CD14-positive monocyte (primary cell): ENCODE measurements at regions not wholly inside any gene's neighbourhood (a gene's known extent, or its start where the extent isn't known, plus 50 kb on each side); places are given as distances from the start of the nearest gene placed in this dataset.

Source experiments
- DNase-seq, 3 donors: peaks; one replicate each; pipeline ENCODE4 v3.0.0-alpha.2; 2011 to 2022
- H2AFZ ChIP-seq: 2 replicates; pipeline ENCODE4 v1.6.0; 2012; ENCODE audit warnings: mild to moderate bottlenecking, low read depth, low read length, inconsistent platforms; ENCODE audit not compliant: insufficient read depth, poor library complexity, severe bottlenecking
- H3K27ac ChIP-seq, 2 donors: 1 replicate in 1 of 2; 2 replicates in 1 of 2; pipeline ENCODE4 v1.5.1; 2012 to 2013; ENCODE audit warnings: low read length in 2 of 2, control low read depth in 1 of 2, inconsistent platforms in 1 of 2, low read depth in 1 of 2, mild to moderate bottlenecking in 1 of 2
- H3K27me3 ChIP-seq, 2 donors: one replicate each; pipeline versions ENCODE4 v1.6.0 to v1.6.1; 2011 to 2013; ENCODE audit warnings: low read length in 2 of 2; ENCODE audit not compliant: control insufficient read depth in 2 of 2, insufficient read depth in 2 of 2
- H3K36me3 ChIP-seq, 2 donors: replicated peaks in 1 of 2; 1 replicate in 1 of 2; 2 replicates in 1 of 2; pipeline versions ENCODE4 v1.5.1 to v1.6.1; 2012 to 2013; ENCODE audit warnings: low read length in 2 of 2, control low read depth in 1 of 2, inconsistent platforms in 1 of 2, mild to moderate bottlenecking in 1 of 2; ENCODE audit not compliant: insufficient read depth in 2 of 2, control insufficient read depth in 1 of 2
- H3K4me1 ChIP-seq, 2 donors: 1 replicate in 1 of 2; 2 replicates in 1 of 2; pipeline versions ENCODE4 v1.5.1 to v1.6.1; 2012 to 2013; ENCODE audit warnings: low read length in 2 of 2, control low read depth in 1 of 2, inconsistent platforms in 1 of 2, mild to moderate bottlenecking in 1 of 2, moderate library complexity in 1 of 2; ENCODE audit not compliant: insufficient read depth in 2 of 2, control insufficient read depth in 1 of 2
- H3K4me2 ChIP-seq: replicated peaks from 2 replicates; pipeline ENCODE3; 2012; ENCODE audit warnings: low read length, moderate library complexity, mild to moderate bottlenecking; ENCODE audit not compliant: poor library complexity, severe bottlenecking; ENCODE audit errors: extremely low read depth
- H3K4me3 ChIP-seq, 3 experiments: fragments of 200-600 bp in 1 of 3; sonication (generic) in 1 of 3; replicated peaks in 1 of 3; 1 replicate in 2 of 3; 2 replicates in 1 of 3; pipeline ENCODE4 v1.5.1; 2011 to 2013; ENCODE audit warnings: low read length in 3 of 3, mild to moderate bottlenecking in 3 of 3, control low read depth in 2 of 3, low read depth in 2 of 3, inconsistent platforms in 1 of 3, moderate library complexity in 1 of 3
- H3K79me2 ChIP-seq: 2 replicates; pipeline ENCODE4 v1.6.0; 2012; ENCODE audit warnings: mild to moderate bottlenecking, control low read depth, inconsistent platforms, low read length, moderate library complexity; ENCODE audit not compliant: insufficient read depth
- H3K9ac ChIP-seq: 2 replicates; pipeline ENCODE4 v1.6.0; 2017; ENCODE audit warnings: low read length, mild to moderate bottlenecking; ENCODE audit not compliant: insufficient read depth, poor library complexity, severe bottlenecking
- H3K9me3 ChIP-seq, 2 donors: replicated peaks in 1 of 2; 1 replicate in 1 of 2; 2 replicates in 1 of 2; pipeline versions ENCODE4 v1.5.1 to v1.6.1; 2012 to 2013; ENCODE audit warnings: low read length in 2 of 2, control low read depth in 1 of 2; ENCODE audit not compliant: control insufficient read depth in 1 of 2, insufficient read depth in 1 of 2
- H4K20me1 ChIP-seq: 2 replicates; pipeline ENCODE4 v1.6.0; 2012; ENCODE audit warnings: mild to moderate bottlenecking, low read length, control low read depth, moderate library complexity; ENCODE audit not compliant: insufficient read depth
- H3K27ac Mint-ChIP-seq, 7 donors: one replicate each; pipeline ENCODE4 v1.8.0; 2020; ENCODE audit warnings: mild to moderate bottlenecking in 7 of 7, mixed read lengths in 7 of 7, moderate library complexity in 6 of 7, inconsistent platforms in 2 of 7
- H3K27me3 Mint-ChIP-seq, 3 donors: one replicate each; pipeline ENCODE4 v1.8.0; 2021 to 2022; ENCODE audit warnings: low read depth in 3 of 3, mild to moderate bottlenecking in 3 of 3, mixed read lengths in 3 of 3, moderate library complexity in 3 of 3, inconsistent platforms in 1 of 3
- H3K36me3 Mint-ChIP-seq, 2 donors: one replicate each; pipeline ENCODE4 v1.8.0; 2020; ENCODE audit warnings: mixed read lengths in 2 of 2, inconsistent platforms in 1 of 2, mild to moderate bottlenecking in 1 of 2
- H3K4me1 Mint-ChIP-seq: one replicate; pipeline ENCODE4 v1.8.0; 2020; ENCODE audit warnings: mild to moderate bottlenecking, mixed read lengths
- H3K4me3 Mint-ChIP-seq, 2 donors: one replicate each; pipeline ENCODE4 v1.8.0; 2020; ENCODE audit warnings: mild to moderate bottlenecking in 2 of 2, mixed read lengths in 2 of 2, moderate library complexity in 1 of 2
- H3K9me3 Mint-ChIP-seq, 7 donors: one replicate each; pipeline ENCODE4 v1.8.0; 2020 to 2022; ENCODE audit warnings: mixed read lengths in 7 of 7, mild to moderate bottlenecking in 6 of 7, moderate library complexity in 6 of 7, inconsistent platforms in 2 of 7
- WGBS: methylation state at CpG from one replicate; pipeline ENCODE4 v1.1.5; 2013; ENCODE audit warnings: missing lambda C conversion rate; ENCODE audit not compliant: insufficient coverage; 5-methylcytosine and 5-hydroxymethylcytosine counted together
- intact Hi-C, 2 donors: fragments of 100-400 bp; cut with micrococcal nuclease; formaldehyde crosslinking; loops; one replicate each; pipeline versions ENCODE4 v1.15.0 to v1.15.1; 2023
- TF ChIP-seq, protein P1 (sequence below): fragments of 200-600 bp; IDR thresholded peaks from one replicate; pipeline ENCODE4 v1.8.0; 2022; ENCODE audit warnings: antibody characterized with exemption, mild to moderate bottlenecking

DNA sequence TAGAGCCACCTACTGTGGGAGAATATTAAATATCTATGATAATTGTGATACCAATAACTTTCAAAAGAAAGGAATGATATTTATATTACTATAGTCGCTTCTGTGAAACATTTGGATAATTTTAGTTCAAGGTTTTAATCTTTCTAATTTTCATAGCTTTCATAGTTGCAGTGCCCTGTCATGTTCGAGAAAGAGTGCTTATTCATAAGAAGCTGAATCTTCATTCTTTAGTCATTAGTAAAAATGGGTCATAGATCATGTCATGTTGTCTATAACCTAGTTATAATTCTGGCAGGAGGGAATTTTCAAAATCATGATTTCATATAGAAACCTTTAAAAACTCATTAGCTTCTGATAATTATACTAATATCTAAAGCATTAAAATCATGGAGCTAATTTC is 685.6 kb downstream of the CETN3 start:
- Mint-ChIP-seq H3K4me1 (peaks cover 2% of the 10 kb centered on the region), H3K27ac (no peak overlapping the region), H3K27me3 (no peaks in the 10 kb centered on the region), H3K4me3 (no peak overlapping the region), H3K9me3 (no peaks in the 10 kb centered on the region), H3K36me3 (no peaks in the 10 kb centered on the region)
- no peak for DNase-seq
- Histone ChIP-seq H3K4me2 (no peak overlapping the region), H3K36me3 (no peaks in the 10 kb centered on the region), H3K4me1 (no peaks in the 10 kb centered on the region), H2AFZ (no peak overlapping the region), H3K27ac (no peak overlapping the region), H3K4me3 (no peak overlapping the region), H3K9ac (no peak overlapping the region), H3K9me3 (no peaks in the 10 kb centered on the region), H3K79me2 (no peaks in the 10 kb centered on the region), H3K27me3 (no peaks in the 10 kb centered on the region), H4K20me1 (no peaks in the 10 kb centered on the region)
- TF ChIP-seq, protein P1, sequence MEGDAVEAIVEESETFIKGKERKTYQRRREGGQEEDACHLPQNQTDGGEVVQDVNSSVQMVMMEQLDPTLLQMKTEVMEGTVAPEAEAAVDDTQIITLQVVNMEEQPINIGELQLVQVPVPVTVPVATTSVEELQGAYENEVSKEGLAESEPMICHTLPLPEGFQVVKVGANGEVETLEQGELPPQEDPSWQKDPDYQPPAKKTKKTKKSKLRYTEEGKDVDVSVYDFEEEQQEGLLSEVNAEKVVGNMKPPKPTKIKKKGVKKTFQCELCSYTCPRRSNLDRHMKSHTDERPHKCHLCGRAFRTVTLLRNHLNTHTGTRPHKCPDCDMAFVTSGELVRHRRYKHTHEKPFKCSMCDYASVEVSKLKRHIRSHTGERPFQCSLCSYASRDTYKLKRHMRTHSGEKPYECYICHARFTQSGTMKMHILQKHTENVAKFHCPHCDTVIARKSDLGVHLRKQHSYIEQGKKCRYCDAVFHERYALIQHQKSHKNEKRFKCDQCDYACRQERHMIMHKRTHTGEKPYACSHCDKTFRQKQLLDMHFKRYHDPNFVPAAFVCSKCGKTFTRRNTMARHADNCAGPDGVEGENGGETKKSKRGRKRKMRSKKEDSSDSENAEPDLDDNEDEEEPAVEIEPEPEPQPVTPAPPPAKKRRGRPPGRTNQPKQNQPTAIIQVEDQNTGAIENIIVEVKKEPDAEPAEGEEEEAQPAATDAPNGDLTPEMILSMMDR, result no peak
- intact Hi-C loops, result no loop called here
- WGBS, result no CpG with 5 or more reads among the region's 2 CpGs

DNA sequence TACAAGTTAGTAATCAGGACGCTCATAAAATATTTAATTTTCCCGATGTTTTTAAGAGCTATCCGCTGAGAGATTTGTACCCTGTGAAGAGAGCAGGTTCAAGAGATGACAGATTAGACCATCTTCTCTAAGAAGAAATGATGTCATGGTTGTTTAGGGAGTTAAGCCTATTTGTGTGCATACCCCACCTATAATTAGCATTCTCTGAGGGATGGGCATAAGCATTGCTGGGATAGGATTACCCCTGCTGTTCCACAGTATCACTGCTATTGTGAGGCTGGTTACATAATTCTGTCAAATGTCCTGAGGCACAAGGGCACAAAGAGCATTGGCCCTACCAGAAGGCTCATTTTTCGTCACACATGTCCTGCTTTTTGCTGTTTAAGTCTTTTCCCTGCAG is 687.0 kb downstream of the CETN3 start:
- Histone ChIP-seq H3K9me3 (no peaks in the 10 kb centered on the region), H4K20me1 (no peaks in the 10 kb centered on the region), H3K27ac (no peak overlapping the region), H3K4me1 (no peaks in the 10 kb centered on the region), H2AFZ (no peak overlapping the region), H3K9ac (no peak overlapping the region), H3K79me2 (no peaks in the 10 kb centered on the region), H3K36me3 (no peaks in the 10 kb centered on the region), H3K4me3 (no peak overlapping the region), H3K27me3 (no peaks in the 10 kb centered on the region), H3K4me2 (no peak overlapping the region)
- H3K4me3 Mint-ChIP-seq, result no peak overlapping the region
- no peaks in the 10 kb centered on the region for H3K9me3 Mint-ChIP-seq
- TF ChIP-seq, protein P1, result no peak
- no peak overlapping the region for H3K27ac Mint-ChIP-seq
- no peak for DNase-seq
- H3K36me3 Mint-ChIP-seq, result no peaks in the 10 kb centered on the region
- H3K27me3 Mint-ChIP-seq, result no peaks in the 10 kb centered on the region
- intact Hi-C loops, result no loop called here
- no peaks in the 10 kb centered on the region for H3K4me1 Mint-ChIP-seq
- 93% methylated on average over 1 of the region's 4 CpGs for WGBS
